ENCODE measurements at regions not wholly inside any gene's neighbourhood (a gene's known extent, or its start where the extent isn't known, plus 50 kb on each side); places are given as distances from the start of the nearest gene placed in this dataset.

DNA sequence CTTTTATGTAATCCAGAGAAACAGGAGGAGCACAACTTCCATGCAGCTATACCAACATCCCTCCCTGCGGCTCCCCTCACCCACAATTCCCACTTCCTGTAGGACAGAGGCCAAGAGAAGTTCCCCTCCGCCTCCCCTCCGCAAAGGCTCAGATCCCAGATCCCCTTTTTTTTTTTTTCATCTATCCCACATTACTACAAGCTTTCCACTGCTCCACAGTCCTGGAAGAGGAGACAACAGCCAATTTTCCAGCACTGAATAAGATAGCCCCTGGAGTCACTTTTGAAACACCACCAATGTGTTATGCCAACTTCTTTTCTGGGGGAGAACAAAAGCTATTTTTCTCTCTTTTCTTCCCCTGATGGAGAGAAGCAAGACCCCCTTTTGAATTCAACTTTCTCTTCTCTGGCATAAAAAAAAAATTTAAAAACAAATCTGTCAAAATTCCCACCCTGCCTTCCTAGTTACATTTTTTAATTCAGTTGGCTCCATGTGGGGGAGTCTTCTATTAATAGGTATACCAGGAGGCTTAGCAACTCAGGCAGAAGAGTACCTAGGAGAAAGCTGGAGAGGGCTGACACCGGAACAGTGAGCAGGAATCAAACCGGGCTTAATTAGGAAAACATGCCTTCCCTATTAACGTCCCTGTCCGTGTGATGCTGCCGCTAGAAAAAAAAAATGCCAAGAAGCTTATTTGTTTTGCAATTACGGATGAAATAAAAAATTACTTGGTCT is 543.4 kb downstream of the BUD13 start:
- TF ChIP-seq, protein P1, sequence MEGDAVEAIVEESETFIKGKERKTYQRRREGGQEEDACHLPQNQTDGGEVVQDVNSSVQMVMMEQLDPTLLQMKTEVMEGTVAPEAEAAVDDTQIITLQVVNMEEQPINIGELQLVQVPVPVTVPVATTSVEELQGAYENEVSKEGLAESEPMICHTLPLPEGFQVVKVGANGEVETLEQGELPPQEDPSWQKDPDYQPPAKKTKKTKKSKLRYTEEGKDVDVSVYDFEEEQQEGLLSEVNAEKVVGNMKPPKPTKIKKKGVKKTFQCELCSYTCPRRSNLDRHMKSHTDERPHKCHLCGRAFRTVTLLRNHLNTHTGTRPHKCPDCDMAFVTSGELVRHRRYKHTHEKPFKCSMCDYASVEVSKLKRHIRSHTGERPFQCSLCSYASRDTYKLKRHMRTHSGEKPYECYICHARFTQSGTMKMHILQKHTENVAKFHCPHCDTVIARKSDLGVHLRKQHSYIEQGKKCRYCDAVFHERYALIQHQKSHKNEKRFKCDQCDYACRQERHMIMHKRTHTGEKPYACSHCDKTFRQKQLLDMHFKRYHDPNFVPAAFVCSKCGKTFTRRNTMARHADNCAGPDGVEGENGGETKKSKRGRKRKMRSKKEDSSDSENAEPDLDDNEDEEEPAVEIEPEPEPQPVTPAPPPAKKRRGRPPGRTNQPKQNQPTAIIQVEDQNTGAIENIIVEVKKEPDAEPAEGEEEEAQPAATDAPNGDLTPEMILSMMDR (IDR thresholded peaks at IDR 0.05) = no peak
- no peak for TF ChIP-seq POLR2A (IDR thresholded peaks at IDR 0.05)
- Histone ChIP-seq H3K27me3 (peaks cover 4% of the 10 kb centered on the region), H3K4me1 (replicated peaks in 1 of 2) (no peaks in the 10 kb centered on the region), H3K36me3 (replicated peaks in 1 of 2) (no peaks in the 10 kb centered on the region), H3K27ac (no peak overlapping the region), H3K9me3 (replicated peaks in 1 of 3) (no peaks in the 10 kb centered on the region), H3K4me3 (no peak overlapping the region)
- no peak for DNase-seq
- intact Hi-C loops (cut with DNase I) = loop anchor here in 1 of 2 donors (10.0 kb wide), 1 partner anchor 905 kb away; no protein-coding TSS in a partner anchor
- 70 to 81% (median 74%) methylated on average over 9 of the region's 9 CpGs for WGBS, 4 donors

DNA sequence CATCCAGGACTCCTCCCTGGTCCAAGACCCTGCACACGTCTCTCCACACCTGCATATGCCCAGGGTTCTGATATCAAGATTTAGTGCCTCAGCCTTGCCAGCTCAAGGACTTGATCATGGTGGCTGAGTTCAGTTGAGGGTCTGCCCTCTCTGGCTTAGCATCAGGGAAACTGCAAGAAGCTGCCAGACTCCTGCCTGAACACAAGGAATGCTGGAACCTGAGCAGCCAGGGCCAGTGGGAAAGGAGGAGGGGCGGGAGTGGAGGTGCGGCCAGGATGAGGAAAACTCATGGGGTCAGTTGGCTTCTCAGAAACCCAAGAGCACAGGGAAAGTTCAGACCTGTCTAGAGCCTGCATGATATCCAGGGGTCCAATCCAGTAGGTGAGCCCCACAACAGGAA is 546.1 kb downstream of the BUD13 start:
- TF ChIP-seq, protein P1 (IDR thresholded peaks at IDR 0.05) = no peak
- TF ChIP-seq POLR2A (IDR thresholded peaks at IDR 0.05) = no peak

DNA sequence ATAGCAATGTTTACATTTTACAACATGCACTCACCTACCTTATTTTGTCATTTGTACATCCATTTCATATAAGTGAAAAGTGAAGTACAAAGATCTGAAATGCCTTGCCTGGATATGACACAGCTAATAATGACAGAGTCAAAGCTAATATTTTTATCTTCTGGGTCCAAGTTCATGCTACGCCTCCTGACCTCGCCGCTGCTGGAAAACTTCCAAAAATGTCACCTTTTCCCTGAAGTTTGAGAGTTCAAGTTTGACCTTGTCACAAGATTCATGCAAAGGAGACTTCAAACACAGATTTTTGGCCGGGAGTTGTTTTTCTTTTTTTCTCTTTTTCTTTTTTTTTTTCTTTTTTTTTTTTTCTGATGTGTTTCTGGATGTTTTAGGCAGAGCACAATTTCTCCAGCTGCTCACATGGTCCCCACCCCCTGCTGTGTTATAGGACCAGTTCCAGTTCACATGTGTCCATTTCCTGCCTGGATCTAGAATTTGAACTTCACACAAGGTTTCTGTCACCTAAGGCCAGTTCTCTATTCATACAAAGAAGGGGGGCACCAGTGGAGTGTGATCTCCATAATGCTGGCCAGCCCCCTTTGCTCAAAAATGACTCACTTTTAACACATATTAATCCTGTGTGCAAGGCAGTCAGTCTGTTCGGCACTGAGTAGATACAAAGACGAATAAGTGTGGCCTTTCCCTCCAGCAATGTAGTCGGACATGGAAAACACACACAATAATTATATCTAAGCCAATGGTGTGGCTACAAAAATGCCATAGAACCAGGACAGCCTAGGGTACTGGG is 546.8 kb downstream of the BUD13 start:
- peak in 2 of 7 donors; percentile 5 to 28 for DNase-seq

More for the DNA sequence above, 546.1 kb downstream of the BUD13 start:
- DNase-seq = no peak
- Histone ChIP-seq H3K27me3 (peaks cover 4% of the 10 kb centered on the region), H3K9me3 (replicated peaks in 1 of 3) (no peaks in the 10 kb centered on the region), H3K36me3 (replicated peaks in 1 of 2) (no peaks in the 10 kb centered on the region), H3K27ac (no peak overlapping the region), H3K4me1 (replicated peaks in 1 of 2) (no peaks in the 10 kb centered on the region), H3K4me3 (no peak overlapping the region)
- intact Hi-C loops (cut with DNase I) = loop anchor here in 1 of 2 donors (10.0 kb wide), 1 partner anchor 902 kb away; no protein-coding TSS in a partner anchor
- 75 to 87% (median 80%) methylated on average over 3 of the region's 3 CpGs for WGBS, 4 donors

More for the DNA sequence above, 546.8 kb downstream of the BUD13 start:
- no peaks in the 10 kb centered on the region for H3K4me1 ChIP-seq (replicated peaks in 1 of 2)
- no peaks in the 10 kb centered on the region for H3K36me3 ChIP-seq (replicated peaks in 1 of 2)
- 32 to 45% (median 39%) methylated on average over 7 of the region's 7 CpGs for WGBS, 4 donors
- H3K27me3 ChIP-seq = peaks cover 4% of the 10 kb centered on the region
- no peak overlapping the region for H3K4me3 ChIP-seq
- no peaks in the 10 kb centered on the region for H3K9me3 ChIP-seq (replicated peaks in 1 of 3)
- TF ChIP-seq POLR2A (IDR thresholded peaks at IDR 0.05) = no peak
- TF ChIP-seq, protein P1 (IDR thresholded peaks at IDR 0.05) = no peak
- no peak overlapping the region for H3K27ac ChIP-seq
- intact Hi-C loops (cut with DNase I) = loop anchor here in 1 of 2 donors (10.0 kb wide), 1 partner anchor 901 kb away; no protein-coding TSS in a partner anchor
